ENCODE measurements at regions not wholly inside any gene's neighbourhood (a gene's known extent, or its start where the extent isn't known, plus 50 kb on each side); places are given as distances from the start of the nearest gene placed in this dataset.

DNA sequence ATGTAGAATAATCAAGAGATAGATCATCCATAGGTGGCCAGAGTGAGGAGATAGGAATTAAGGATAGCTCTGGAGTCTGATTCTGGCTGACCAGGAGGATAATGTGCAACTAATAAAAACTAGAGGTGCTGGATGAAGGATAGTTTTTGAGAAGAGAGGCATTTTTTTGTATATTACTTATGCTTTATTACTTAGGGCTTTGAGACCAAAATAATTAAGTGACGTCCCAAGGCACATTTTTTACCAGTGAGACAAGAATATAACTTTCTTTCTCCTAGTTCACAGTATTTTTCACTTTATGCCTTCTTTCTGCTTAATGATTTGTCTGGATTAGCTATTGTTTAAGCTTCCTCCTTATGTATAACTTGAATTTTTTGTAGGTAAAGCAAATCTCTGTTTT is 756.6 kb downstream of the TSN start:
- TF ChIP-seq POLR2A (IDR thresholded peaks at IDR 0.05; ENCODE audit: low read depth, low read length) = no peak
- no peak for TF ChIP-seq POLR2AphosphoS5 (IDR thresholded peaks at IDR 0.05; ENCODE audit: low read depth, low read length)
